Upper lobe of right lung (tissue), 1 donor: ENCODE measurements at regions not wholly inside any gene's neighbourhood (a gene's known extent, or its start where the extent isn't known, plus 50 kb on each side); places are given as distances from the start of the nearest gene placed in this dataset.

ENCODE experiments used
- ATAC-seq: fragments of 200-7000 bp; cut with Tn5 transposase; one replicate; pipeline ENCODE4 v1.9.1; 2020; ENCODE audit warnings: mild to moderate bottlenecking, moderate library complexity
- DNase-seq: peaks from one replicate; pipeline ENCODE4 v3.0.0-alpha.2; 2020
- H3K27ac ChIP-seq: fragments of 200-600 bp; one replicate; pipeline ENCODE4 v1.8.0; 2022
- H3K27me3 ChIP-seq: fragments of 200-600 bp; one replicate; pipeline ENCODE4 v1.8.0; 2022; ENCODE audit warnings: mild to moderate bottlenecking
- H3K36me3 ChIP-seq: fragments of 200-600 bp; one replicate; pipeline ENCODE4 v1.8.0; 2022
- H3K4me1 ChIP-seq: fragments of 200-600 bp; one replicate; pipeline ENCODE4 v1.8.0; 2022
- H3K4me3 ChIP-seq: fragments of 200-600 bp; one replicate; pipeline ENCODE4 v1.8.0; 2022; ENCODE audit warnings: mild to moderate bottlenecking
- H3K9me3 ChIP-seq: fragments of 200-600 bp; one replicate; pipeline ENCODE4 v1.8.0; 2022
- intact Hi-C: fragments of 100-400 bp; cut with DNase I; formaldehyde crosslinking; loops from one replicate; pipeline ENCODE4 v1.11.0; 2022
- TF ChIP-seq, protein P1 (sequence below): fragments of 200-600 bp; IDR thresholded peaks from one replicate; pipeline ENCODE4 v1.8.0; 2022; ENCODE audit warnings: antibody characterized with exemption
- donor health status: DM: no; HTN: yes; CAD: no; lungs with severe emphysema.

DNA sequence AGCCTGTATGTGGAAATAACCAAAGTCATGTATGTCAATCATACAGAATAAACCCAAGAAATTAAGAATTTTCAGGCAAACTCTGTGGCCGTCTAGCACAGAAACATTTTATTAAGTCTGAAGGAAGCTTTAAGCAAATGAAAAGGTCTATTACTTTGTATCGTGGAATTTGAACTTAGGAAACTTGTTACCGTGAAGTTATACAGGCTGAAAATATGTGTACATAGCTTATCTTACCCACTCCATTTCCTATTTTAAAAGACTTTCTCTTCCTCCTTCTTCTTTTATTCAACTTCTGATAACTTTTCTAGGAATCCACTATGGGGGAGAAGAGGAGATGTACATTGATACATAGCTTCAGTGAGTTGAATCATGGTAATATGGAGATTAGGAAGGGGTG, 108.3 kb downstream of the AGTR2 start:
- ATAC-seq (no peak), DNase-seq (no peak)
- intact Hi-C loops = no loop called here
- H3K4me3 ChIP-seq = no peak overlapping the region
- no peak overlapping the region for H3K27ac ChIP-seq
- no peaks in the 10 kb centered on the region for H3K4me1 ChIP-seq
- no peaks in the 10 kb centered on the region for H3K27me3 ChIP-seq
- no peaks in the 10 kb centered on the region for H3K36me3 ChIP-seq
- TF ChIP-seq, protein P1, sequence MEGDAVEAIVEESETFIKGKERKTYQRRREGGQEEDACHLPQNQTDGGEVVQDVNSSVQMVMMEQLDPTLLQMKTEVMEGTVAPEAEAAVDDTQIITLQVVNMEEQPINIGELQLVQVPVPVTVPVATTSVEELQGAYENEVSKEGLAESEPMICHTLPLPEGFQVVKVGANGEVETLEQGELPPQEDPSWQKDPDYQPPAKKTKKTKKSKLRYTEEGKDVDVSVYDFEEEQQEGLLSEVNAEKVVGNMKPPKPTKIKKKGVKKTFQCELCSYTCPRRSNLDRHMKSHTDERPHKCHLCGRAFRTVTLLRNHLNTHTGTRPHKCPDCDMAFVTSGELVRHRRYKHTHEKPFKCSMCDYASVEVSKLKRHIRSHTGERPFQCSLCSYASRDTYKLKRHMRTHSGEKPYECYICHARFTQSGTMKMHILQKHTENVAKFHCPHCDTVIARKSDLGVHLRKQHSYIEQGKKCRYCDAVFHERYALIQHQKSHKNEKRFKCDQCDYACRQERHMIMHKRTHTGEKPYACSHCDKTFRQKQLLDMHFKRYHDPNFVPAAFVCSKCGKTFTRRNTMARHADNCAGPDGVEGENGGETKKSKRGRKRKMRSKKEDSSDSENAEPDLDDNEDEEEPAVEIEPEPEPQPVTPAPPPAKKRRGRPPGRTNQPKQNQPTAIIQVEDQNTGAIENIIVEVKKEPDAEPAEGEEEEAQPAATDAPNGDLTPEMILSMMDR = no peak
- no peaks in the 10 kb centered on the region for H3K9me3 ChIP-seq

DNA sequence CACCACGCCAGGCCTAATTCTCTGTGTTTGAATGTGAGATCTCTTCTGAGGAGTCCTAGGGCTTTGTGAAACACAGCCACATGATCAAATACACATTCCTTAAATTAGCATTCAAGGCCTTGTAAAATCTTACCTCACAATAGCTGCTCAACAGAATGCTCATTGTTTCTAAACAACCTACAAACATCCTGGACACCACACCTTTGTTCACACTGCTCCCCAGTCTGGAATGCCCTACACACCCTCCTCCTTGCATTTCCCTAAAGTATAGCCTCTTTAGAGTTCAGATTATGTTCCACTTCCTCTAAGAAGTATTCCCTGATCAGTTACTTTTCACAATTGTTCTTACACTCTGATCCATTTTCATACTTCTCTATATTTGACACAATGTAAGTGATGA, 110.6 kb downstream of the AGTR2 start:
- no peaks in the 10 kb centered on the region for H3K36me3 ChIP-seq
- DNase-seq (no peak), ATAC-seq (no peak)
- H3K27me3 ChIP-seq = no peaks in the 10 kb centered on the region
- intact Hi-C loops = no loop called here
- H3K9me3 ChIP-seq = no peaks in the 10 kb centered on the region
- TF ChIP-seq, protein P1 = no peak
- no peak overlapping the region for H3K4me3 ChIP-seq
- H3K4me1 ChIP-seq = no peaks in the 10 kb centered on the region
- H3K27ac ChIP-seq = no peak overlapping the region

DNA sequence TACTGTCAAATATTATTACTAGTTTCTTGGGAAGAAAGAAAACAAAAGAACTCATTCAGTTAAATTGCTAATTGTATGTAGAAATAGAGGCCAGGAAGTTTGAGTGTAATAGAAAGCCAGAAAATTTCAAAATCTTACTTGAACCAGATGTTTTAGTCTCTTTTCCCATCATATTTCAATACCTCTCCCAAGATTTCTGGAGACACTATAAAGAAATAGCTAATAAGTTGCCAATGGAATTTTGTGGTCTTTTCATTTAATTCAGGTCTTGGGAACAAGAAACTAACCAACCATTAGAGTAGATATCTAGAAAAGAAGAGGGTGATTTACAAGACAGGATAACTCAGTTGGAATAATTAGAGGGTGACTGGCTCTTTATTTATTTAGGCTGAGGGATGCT, 112.2 kb downstream of the AGTR2 start:
- intact Hi-C loops = no loop called here
- no peak for ATAC-seq
- TF ChIP-seq, protein P1 = no peak
- Histone ChIP-seq H3K4me1 (no peaks in the 10 kb centered on the region), H3K4me3 (no peak overlapping the region), H3K9me3 (no peaks in the 10 kb centered on the region), H3K27me3 (no peaks in the 10 kb centered on the region), H3K36me3 (no peaks in the 10 kb centered on the region), H3K27ac (no peak overlapping the region)
- DNase-seq = no peak

DNA sequence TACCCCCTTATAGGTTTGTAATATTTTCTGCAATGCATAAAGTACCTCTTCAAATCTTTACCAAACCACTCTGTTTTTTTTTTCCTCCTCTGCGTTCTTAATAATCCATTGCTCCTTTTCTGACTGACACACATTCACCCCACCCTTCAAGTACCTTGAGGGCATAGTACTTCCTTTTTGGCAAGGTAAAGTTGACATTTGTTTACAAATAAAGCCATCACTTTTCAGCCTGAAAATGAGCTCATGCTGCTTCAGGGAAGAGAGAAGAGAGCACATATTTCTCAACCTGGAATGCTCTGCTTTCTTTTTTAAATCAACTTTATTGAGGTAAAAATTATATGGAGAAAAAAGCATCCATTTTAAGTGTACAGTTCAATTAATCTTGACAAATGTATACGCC, 113.9 kb downstream of the AGTR2 start:
- TF ChIP-seq, protein P1 = no peak
- intact Hi-C loops = no loop called here
- Histone ChIP-seq H3K4me1 (no peaks in the 10 kb centered on the region), H3K4me3 (no peak overlapping the region), H3K27me3 (no peaks in the 10 kb centered on the region), H3K9me3 (no peaks in the 10 kb centered on the region), H3K27ac (no peak overlapping the region), H3K36me3 (no peaks in the 10 kb centered on the region)
- DNase-seq (no peak), ATAC-seq (no peak)

DNA sequence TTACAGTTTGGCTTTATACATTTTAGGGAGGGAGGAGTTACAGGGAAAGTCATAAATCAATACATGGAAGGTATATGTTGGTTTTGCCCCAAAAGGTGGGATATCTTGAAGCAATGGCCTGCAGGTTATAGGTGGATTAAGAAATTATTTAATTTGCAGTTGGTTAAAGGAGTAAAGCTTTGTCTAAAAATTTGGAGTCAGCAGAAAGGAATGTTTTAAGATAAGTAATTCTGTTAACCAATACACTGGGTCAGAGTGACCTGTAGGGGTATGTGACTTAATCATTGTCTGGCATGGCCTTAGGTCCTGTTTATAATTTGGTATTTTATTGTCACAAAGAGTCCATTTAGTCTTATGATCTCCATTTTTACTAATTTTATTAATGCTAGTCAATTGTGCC, 115.0 kb downstream of the AGTR2 start:
- Histone ChIP-seq H3K4me3 (no peak overlapping the region), H3K36me3 (no peaks in the 10 kb centered on the region), H3K9me3 (no peaks in the 10 kb centered on the region), H3K27ac (no peak overlapping the region), H3K4me1 (no peaks in the 10 kb centered on the region), H3K27me3 (no peaks in the 10 kb centered on the region)
- TF ChIP-seq, protein P1 = no peak
- no peak for ATAC-seq
- DNase-seq = no peak
- intact Hi-C loops = no loop called here

DNA sequence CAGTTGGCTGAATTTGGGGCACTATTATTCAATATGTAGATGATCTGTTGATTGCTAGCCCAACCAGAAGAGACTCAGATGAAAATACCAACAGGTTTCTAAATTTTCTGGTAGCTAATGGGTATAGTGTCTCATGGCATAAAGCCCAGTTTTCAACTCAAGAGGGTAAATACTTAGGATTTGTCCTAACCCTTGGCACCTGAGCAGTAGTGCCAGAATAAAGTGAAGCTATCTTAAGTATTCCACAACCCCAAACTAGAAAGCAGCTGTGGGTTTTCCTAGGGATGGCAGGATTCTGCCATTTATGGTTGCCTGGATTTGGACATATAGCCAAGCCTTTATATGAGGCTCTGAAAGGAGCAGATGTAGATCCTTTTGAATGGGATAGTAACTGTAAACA, 119.0 kb downstream of the AGTR2 start:
- H3K4me1 ChIP-seq = no peaks in the 10 kb centered on the region
- no peaks in the 10 kb centered on the region for H3K36me3 ChIP-seq
- no peaks in the 10 kb centered on the region for H3K9me3 ChIP-seq
- H3K27me3 ChIP-seq = no peaks in the 10 kb centered on the region
- TF ChIP-seq, protein P1 = no peak
- ATAC-seq (peak; percentile 52), DNase-seq (no peak)
- intact Hi-C loops = no loop called here
- H3K27ac ChIP-seq = no peak overlapping the region
- H3K4me3 ChIP-seq = no peak overlapping the region
